Urinary bladder (tissue), 3 donors: ENCODE measurements at regions not wholly inside any gene's neighbourhood (a gene's known extent, or its start where the extent isn't known, plus 50 kb on each side); places are given as distances from the start of the nearest gene placed in this dataset.

Experiments
- DNase-seq: peaks from one replicate; pipeline ENCODE4 v3.0.0-alpha.2; 2015; ENCODE audit errors: extremely low spot score
- H3K27ac ChIP-seq: one replicate; pipeline ENCODE4 v1.5.1; 2013; ENCODE audit warnings: low read depth, mild to moderate bottlenecking, moderate library complexity
- H3K36me3 ChIP-seq: one replicate; pipeline ENCODE4 v1.6.1; 2013; ENCODE audit warnings: mild to moderate bottlenecking, moderate library complexity; ENCODE audit not compliant: insufficient read depth
- H3K4me1 ChIP-seq: one replicate; pipeline ENCODE4 v1.6.1; 2013; ENCODE audit warnings: mild to moderate bottlenecking, moderate library complexity; ENCODE audit not compliant: insufficient read depth
- H3K4me3 ChIP-seq: one replicate; pipeline ENCODE4 v1.5.1; 2013; ENCODE audit warnings: low read depth, low read length
- WGBS: extraction: QIAGEN DNeasy Blood & Tissue Kit; methylation state at CpG from one replicate; pipeline ENCODE4 v1.1.7; 2013; 5-methylcytosine and 5-hydroxymethylcytosine counted together
- donor health status: healthy with polysubstance abuse.
- donor health status: healthy.

DNA sequence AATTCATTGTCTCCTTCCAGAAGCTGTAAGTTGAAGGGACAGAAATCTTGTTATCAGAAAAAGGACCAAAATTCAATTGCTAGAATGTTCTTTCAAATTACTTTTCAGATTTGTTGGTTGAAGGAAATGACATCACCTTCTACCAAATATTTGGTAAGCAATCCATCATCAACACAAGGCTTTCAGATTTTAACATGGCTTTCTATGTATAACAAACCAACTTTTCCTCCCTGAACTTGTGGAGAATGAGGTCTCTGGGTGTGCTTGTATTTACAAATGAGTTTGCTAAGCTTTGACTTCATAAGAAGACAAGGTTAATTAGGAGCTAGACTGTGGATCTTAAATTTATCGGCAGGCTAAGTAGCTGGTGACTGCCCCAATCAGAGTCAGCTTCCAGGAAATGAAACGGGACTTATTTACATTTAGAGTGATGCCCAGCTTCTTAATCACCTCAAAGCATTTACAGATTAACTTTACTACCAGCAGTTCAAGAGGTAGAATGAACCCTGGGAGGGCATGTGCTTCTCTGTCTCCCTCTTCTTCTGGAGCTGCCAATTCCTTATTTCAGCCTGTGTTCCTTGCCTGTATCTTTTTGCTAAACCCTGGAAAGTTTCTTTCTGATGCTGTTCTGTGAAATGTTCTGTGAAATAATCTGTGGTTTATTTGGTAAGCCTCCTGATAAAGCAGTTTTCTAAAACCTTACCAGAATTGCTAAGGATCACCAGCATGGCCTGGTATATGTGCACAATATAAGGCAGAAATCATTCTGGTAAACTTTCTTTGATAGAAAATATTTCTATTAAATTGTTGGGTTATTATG, 248.8 kb upstream of the FZD8 start:
- DNase-seq = no peak
- Histone ChIP-seq H3K4me3 (no peak overlapping the region), H3K4me1 (no peaks in the 10 kb centered on the region), H3K27ac (no peak overlapping the region), H3K36me3 (no peaks in the 10 kb centered on the region)
- WGBS = 47% methylated on average over 2 of the region's 2 CpGs

DNA sequence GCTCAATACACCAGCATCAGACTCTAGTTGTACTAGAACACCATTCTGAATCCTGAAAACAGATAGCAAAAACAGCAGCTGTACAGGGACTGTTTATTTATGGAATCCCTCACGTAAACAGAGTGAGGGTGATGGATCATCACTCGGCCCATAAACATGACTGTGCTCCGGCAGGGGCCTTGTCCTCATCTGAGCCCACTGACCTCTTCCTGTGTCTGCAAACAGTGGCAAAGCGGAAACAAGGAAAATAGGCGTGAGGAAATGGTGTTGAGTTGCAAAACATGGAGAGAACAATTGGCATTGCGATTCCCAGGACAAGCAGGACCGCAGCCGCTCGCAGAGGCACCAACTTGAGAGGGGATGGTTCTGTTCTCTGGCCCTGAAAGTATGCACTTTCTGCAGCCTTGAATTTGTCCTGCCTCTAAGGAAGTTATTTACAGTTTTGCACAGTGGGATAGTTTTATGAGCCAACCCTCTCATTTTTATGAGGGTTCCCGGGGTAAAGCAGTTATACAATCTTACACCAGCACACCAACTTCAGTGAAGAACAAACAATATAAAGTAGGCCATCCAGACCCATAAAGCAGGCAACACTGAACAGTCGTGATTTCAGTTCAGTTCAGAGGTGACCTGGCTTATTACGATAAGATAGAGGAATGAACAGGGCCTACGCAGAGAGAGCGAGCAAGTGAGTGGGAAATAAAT, 248.0 kb upstream of the FZD8 start:
- Histone ChIP-seq H3K27ac (no peak overlapping the region), H3K4me3 (no peak overlapping the region), H3K4me1 (no peaks in the 10 kb centered on the region), H3K36me3 (no peaks in the 10 kb centered on the region)
- 39% methylated on average over 14 of the region's 14 CpGs for WGBS
- no peak for DNase-seq

DNA sequence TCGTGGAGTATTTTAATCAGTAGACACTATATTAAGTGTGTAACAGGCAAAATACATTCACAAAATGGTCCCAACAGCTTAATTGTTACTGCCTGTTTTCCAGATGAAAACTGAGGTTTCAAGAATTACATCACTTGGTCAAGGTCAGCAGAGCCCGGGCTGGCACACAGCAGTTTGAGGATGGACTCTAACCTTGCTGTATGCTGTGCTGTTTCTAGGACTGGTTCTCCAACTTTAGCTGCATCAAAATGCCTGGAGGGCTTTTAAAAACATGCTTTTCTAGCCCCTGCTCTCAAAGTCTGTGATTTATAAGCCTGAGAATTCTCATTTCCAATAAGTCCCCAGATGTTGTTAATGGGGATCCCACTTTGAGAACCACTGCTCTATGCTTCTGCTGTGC, 247.1 kb upstream of the FZD8 start:
- H3K4me1 ChIP-seq = no peaks in the 10 kb centered on the region
- no peak overlapping the region for H3K4me3 ChIP-seq
- no peaks in the 10 kb centered on the region for H3K36me3 ChIP-seq
- no peak for DNase-seq
- H3K27ac ChIP-seq = no peak overlapping the region
- 85% methylated on average over 2 of the region's 2 CpGs for WGBS

DNA sequence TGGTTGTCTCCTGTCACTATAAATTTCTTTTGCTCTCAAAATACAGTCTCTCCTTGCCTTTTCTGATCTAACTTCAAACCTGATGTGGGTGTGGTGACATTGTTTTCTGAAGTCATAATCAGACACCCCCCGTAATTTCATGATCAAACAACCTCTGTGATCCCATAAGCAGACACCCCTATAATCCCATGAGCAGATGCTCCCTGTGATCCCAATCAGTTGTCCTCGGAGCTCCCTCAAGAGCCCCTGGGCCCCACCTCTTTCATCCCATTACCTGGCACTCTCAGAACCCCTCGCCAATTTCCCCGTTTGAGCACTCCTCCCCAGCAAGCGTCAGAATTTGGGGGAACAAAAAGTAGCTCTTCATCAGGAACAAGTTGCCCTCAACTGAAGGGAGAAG, 246.3 kb upstream of the FZD8 start:
- H3K4me3 ChIP-seq = no peak overlapping the region
- H3K27ac ChIP-seq = no peak overlapping the region
- no peak for DNase-seq
- 97% methylated on average over 5 of the region's 5 CpGs for WGBS
- H3K36me3 ChIP-seq = no peaks in the 10 kb centered on the region
- H3K4me1 ChIP-seq = no peaks in the 10 kb centered on the region

DNA sequence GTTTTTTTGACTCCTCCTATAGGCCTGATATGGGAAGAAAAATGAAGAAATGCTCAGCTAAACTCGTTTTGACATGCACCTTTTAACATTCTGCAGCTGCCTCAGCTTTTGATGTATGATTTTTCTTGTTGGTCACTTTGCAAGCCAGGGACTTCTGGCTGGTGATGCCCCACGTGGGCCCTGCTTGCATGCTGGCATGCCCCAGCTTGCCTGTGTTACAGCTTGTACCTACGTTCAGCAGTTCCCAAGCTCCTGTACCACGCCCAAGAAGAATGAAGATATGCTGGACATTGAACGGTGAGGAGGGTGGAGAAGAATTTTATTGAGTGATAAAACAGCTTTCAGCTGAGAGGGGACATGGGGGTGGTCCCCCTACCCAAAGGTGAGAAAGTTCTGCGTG, 245.6 kb upstream of the FZD8 start:
- DNase-seq = no peak
- H3K27ac ChIP-seq = no peak overlapping the region
- no peaks in the 10 kb centered on the region for H3K36me3 ChIP-seq
- no peak overlapping the region for H3K4me3 ChIP-seq
- H3K4me1 ChIP-seq = no peaks in the 10 kb centered on the region
- 76% methylated on average over 6 of the region's 6 CpGs for WGBS

- Histone ChIP-seq H3K4me1 (no peaks in the 10 kb centered on the region), H3K4me3 (no peak overlapping the region), H3K27ac (no peak overlapping the region), H3K36me3 (no peaks in the 10 kb centered on the region)
- WGBS = 37% methylated on average over 5 of the region's 5 CpGs
- DNase-seq = no peak
Measured at GRCh38 chr10:35885076-35885475, 243.0 kb upstream of the FZD8 start.

- Histone ChIP-seq H3K4me1 (no peaks in the 10 kb centered on the region), H3K4me3 (no peak overlapping the region), H3K27ac (no peak overlapping the region), H3K36me3 (no peaks in the 10 kb centered on the region)
- 53% methylated on average over 9 of the region's 9 CpGs for WGBS
- DNase-seq = no peak
Measured at GRCh38 chr10:35884657-35885071, 242.6 kb upstream of the FZD8 start.

DNA sequence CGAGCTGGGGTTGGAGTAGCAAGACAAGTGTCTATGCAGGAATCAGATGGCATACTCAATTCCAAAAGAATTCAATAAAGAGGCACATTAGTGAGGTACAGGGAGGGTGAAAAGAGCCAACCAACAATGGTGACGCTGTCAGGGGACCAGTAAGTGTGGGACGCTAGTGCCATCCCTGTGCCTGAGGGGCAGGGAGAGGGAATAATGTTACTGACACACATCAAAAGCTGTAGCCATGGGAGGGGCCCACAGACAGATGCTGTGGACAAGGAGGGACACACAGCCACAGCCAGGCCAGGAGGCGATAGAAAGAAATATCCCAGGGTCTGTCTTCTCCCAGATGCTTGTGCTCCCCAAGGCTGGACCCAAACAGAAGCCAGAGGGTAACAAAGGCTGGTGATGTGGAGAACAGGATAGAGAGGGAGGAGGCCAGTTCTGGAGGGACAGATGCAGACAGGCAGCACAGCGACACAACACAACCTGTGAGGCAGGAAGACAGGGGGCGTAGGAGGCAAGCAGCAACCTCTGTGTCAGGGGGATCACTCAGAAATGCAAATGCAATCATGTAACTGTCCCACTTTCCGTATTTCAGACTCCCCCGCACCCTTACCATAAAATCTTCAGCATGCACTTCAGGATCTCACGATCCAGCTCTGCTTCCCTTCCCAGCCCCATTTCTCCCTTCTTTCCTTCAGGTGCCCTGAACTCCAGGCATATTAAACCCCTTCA, 240.5 kb upstream of the FZD8 start:
- Histone ChIP-seq H3K4me3 (no peak overlapping the region), H3K36me3 (no peaks in the 10 kb centered on the region), H3K4me1 (no peaks in the 10 kb centered on the region), H3K27ac (no peak overlapping the region)
- no peak for DNase-seq
- 87% methylated on average over 9 of the region's 9 CpGs for WGBS

GRCh38 chr10:35881320-35881719, 239.2 kb upstream of the FZD8 start:
- WGBS = 93% methylated on average over 2 of the region's 2 CpGs
- no peak for DNase-seq
- Histone ChIP-seq H3K36me3 (no peaks in the 10 kb centered on the region), H3K27ac (no peak overlapping the region), H3K4me1 (no peaks in the 10 kb centered on the region), H3K4me3 (no peak overlapping the region)

- Histone ChIP-seq H3K36me3 (no peaks in the 10 kb centered on the region), H3K27ac (no peak overlapping the region), H3K4me3 (no peak overlapping the region), H3K4me1 (no peaks in the 10 kb centered on the region)
- DNase-seq = no peak
- 81% methylated on average over 4 of the region's 4 CpGs for WGBS
Measured at GRCh38 chr10:35876248-35876647, 234.2 kb upstream of the FZD8 start.

DNA sequence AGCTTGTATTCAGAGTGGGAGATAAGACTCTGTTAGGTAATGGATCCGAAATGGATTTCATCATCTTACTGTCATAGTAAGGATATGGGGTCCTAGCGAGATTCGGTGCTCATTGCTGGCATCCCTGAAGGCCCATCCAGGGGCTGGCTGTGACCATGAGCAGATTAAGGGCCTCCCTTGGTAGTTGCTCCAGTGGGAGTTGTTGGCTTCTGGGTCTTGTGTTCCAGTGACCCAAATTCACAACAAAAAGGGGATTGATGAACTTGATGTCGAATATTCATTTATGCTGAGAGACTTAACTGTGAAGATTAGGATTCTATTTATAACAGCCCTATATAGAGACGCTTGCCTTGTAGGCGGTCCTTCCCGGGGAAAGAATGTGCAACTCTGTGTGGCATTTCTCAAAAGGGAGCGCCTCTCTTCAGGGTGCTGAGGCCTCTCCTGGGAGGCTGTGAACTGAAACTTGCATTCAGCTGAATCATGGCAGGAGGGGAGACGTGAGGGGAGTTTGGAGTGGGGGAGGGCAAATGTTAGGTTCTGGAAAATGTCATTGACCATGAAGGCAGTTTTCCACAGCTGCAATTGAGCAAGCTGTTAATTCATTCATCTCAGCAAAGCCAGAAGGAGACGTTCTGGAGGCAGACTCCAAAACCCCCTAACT, 233.1 kb upstream of the FZD8 start:
- H3K27ac ChIP-seq = no peak overlapping the region
- no peak for DNase-seq
- 41% methylated on average over 10 of the region's 10 CpGs for WGBS
- H3K4me3 ChIP-seq = no peak overlapping the region
- no peaks in the 10 kb centered on the region for H3K36me3 ChIP-seq
- no peaks in the 10 kb centered on the region for H3K4me1 ChIP-seq

- Histone ChIP-seq H3K4me3 (no peak overlapping the region), H3K27ac (no peak overlapping the region), H3K4me1 (no peaks in the 10 kb centered on the region), H3K36me3 (no peaks in the 10 kb centered on the region)
- DNase-seq = no peak
- 84% methylated on average over 6 of the region's 6 CpGs for WGBS
Measured at GRCh38 chr10:35874311-35875015, 232.4 kb upstream of the FZD8 start.

- 82% methylated on average over 6 of the region's 6 CpGs for WGBS
- DNase-seq = no peak
- H3K4me1 ChIP-seq = no peaks in the 10 kb centered on the region
- no peak overlapping the region for H3K4me3 ChIP-seq
- no peak overlapping the region for H3K27ac ChIP-seq
- no peaks in the 10 kb centered on the region for H3K36me3 ChIP-seq
Measured at GRCh38 chr10:35872671-35873070, 230.6 kb upstream of the FZD8 start.
